ENCODE measurements at regions not wholly inside any gene's neighbourhood (a gene's known extent, or its start where the extent isn't known, plus 50 kb on each side); places are given as distances from the start of the nearest gene placed in this dataset.

DNA sequence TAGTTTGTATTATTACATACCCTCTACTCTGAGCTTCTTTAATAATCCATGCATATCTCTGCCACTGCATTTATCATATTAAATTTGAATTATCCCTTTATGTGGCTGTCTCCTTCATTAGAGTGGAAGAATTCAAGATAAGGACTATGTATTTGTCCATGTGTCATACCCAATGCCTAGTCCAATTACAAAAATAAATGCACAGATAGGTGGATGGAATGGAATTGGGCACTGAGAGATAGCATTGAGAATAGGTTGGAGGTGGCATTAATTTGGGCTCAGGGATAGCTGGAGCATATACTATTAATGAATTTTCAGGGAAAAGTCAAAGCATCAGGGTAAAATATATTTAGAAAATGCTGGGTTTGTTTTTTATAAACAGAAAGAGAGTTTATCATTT, 893.2 kb downstream of the EPHA4 start:
- Histone ChIP-seq H3K4me3 (no peak overlapping the region), H3K27me3 (no peaks in the 10 kb centered on the region), H3K27ac (no peak overlapping the region), H3K4me1 (ENCODE audit: insufficient read depth) (no peaks in the 10 kb centered on the region), H3K9me3 (no peaks in the 10 kb centered on the region), H3K36me3 (no peaks in the 10 kb centered on the region)
- intact Hi-C loops (cut with DNase I) = no loop called here
- TF ChIP-seq POLR2A (IDR thresholded peaks at IDR 0.05) = no peak
- TF ChIP-seq, protein P1, sequence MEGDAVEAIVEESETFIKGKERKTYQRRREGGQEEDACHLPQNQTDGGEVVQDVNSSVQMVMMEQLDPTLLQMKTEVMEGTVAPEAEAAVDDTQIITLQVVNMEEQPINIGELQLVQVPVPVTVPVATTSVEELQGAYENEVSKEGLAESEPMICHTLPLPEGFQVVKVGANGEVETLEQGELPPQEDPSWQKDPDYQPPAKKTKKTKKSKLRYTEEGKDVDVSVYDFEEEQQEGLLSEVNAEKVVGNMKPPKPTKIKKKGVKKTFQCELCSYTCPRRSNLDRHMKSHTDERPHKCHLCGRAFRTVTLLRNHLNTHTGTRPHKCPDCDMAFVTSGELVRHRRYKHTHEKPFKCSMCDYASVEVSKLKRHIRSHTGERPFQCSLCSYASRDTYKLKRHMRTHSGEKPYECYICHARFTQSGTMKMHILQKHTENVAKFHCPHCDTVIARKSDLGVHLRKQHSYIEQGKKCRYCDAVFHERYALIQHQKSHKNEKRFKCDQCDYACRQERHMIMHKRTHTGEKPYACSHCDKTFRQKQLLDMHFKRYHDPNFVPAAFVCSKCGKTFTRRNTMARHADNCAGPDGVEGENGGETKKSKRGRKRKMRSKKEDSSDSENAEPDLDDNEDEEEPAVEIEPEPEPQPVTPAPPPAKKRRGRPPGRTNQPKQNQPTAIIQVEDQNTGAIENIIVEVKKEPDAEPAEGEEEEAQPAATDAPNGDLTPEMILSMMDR (IDR thresholded peaks at IDR 0.05) = no peak
- TF ChIP-seq EP300 (IDR thresholded peaks at IDR 0.05) = no peak
- no peak for DNase-seq

DNA sequence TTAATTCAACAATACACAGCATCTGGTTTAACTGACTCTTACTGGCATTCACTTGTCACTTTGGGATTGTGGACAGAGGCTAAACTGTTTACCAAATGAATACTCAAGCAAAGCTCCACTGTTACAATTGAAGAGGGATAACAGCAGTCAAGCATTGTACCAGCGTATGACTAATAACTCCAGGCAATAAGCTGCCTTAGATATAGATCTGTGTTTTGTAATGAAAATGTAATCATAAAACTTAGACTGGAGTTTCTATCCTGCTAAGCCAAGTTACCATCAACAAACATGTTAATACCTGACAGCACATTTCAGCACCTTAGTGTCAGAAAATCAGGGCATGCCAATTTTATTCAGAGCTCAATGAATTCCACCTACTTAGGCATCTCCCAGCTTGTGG, 889.5 kb downstream of the EPHA4 start:
- WGBS, 3 donors = 94 to 95% (median 95%) methylated on average over 1 of the region's 1 CpG
- intact Hi-C loops (cut with DNase I) = loop anchor here in 1 of 4 donors (10.0 kb wide), 1 partner anchor 938 kb away; no protein-coding TSS in a partner anchor
- Histone ChIP-seq H3K4me1 (ENCODE audit: insufficient read depth) (no peaks in the 10 kb centered on the region), H3K4me3 (no peak overlapping the region), H3K27me3 (no peaks in the 10 kb centered on the region), H3K9me3 (no peaks in the 10 kb centered on the region), H3K36me3 (no peaks in the 10 kb centered on the region), H3K27ac (no peak overlapping the region)
- no peak for DNase-seq
- TF ChIP-seq EP300 (IDR thresholded peaks at IDR 0.05) = no peak
- TF ChIP-seq POLR2A (IDR thresholded peaks at IDR 0.05) = no peak
- TF ChIP-seq, protein P1 (IDR thresholded peaks at IDR 0.05) = no peak

DNA sequence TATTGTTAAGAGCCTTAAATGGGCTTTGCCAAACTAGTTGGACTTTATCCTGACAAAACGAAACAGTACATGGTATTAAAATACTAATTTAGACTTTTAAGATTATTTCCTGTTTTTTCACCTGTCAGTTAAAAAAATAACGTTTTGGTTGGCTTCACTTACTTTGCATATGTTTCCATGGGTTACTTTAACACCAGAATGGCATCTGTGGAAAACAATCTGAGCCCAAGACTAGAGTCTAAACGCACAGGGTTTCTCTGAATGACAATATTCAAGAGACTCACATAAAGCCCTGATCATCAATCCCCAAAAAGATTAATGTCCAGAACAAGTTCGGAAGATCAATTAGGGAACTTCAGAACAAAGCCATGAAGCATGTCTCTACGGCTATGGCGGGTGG, 888.0 kb downstream of the EPHA4 start:
- intact Hi-C loops (cut with DNase I) = loop anchor here in 1 of 4 donors (10.0 kb wide), 1 partner anchor 939 kb away; no protein-coding TSS in a partner anchor
- 66 to 80% (median 77%) methylated on average over 6 of the region's 6 CpGs for WGBS, 3 donors

GRCh38 chr2:220687231-220687843, 884.8 kb downstream of the EPHA4 start:
- Histone ChIP-seq H3K4me3 (no peak overlapping the region), H3K4me1 (ENCODE audit: insufficient read depth) (no peaks in the 10 kb centered on the region), H3K27me3 (no peaks in the 10 kb centered on the region), H3K27ac (no peak overlapping the region), H3K9me3 (no peaks in the 10 kb centered on the region), H3K36me3 (no peaks in the 10 kb centered on the region)
- TF ChIP-seq POLR2A (IDR thresholded peaks at IDR 0.05) = no peak
- TF ChIP-seq, protein P1 (IDR thresholded peaks at IDR 0.05) = peak; percentile 48 to 78 (median 52)
- 51 to 52% (median 51%) methylated on average over 15 of the region's 15 CpGs for WGBS, 3 donors
- peak; percentile 65 to 75 (median 73) for DNase-seq
- intact Hi-C loops (cut with DNase I) = loop anchor here in 3 of 4 donors (5.0 to 10.0 kb wide), 2 partner anchors 885 to 943 kb away; partner anchors contain the start of gene EPHA4 (in 3 of the 3)

More for the DNA sequence above, 888.0 kb downstream of the EPHA4 start:
- Histone ChIP-seq H3K27me3 (no peaks in the 10 kb centered on the region), H3K9me3 (no peaks in the 10 kb centered on the region), H3K36me3 (no peaks in the 10 kb centered on the region), H3K4me1 (ENCODE audit: insufficient read depth) (no peaks in the 10 kb centered on the region), H3K4me3 (no peak overlapping the region), H3K27ac (no peak overlapping the region)
- no peak for DNase-seq
- TF ChIP-seq POLR2A (IDR thresholded peaks at IDR 0.05) = no peak
- TF ChIP-seq, protein P1 (IDR thresholded peaks at IDR 0.05) = no peak
